Adrenal gland (tissue), 5 donors: ENCODE measurements at regions not wholly inside any gene's neighbourhood (a gene's known extent, or its start where the extent isn't known, plus 50 kb on each side); places are given as distances from the start of the nearest gene placed in this dataset.

Experiments used
- POLR2A ChIP-seq, 2 donors: fragments of 450-650 bp; IDR thresholded peaks; one replicate each; pipeline ENCODE4 v1.6.1; 2017; ENCODE audit warnings: antibody characterized with exemption in 2 of 2, mild to moderate bottlenecking in 2 of 2, moderate library complexity in 1 of 2
- TF ChIP-seq, protein P1 (sequence below), 6 experiments: fragments of 450-650 bp in 4 of 6; fragments of 200-600 bp in 2 of 6; sonication (generic) in 1 of 6; IDR thresholded peaks; 1 replicate in 5 of 6; 2 replicates in 1 of 6; pipeline versions ENCODE4 v1.5.1 to v1.8.0; 2016 to 2021; ENCODE audit warnings: antibody characterized with exemption in 6 of 6, mild to moderate bottlenecking in 2 of 6, moderate library complexity in 1 of 6
- donor health status: DM: no; HTN: no; CAD: no.

- TF ChIP-seq, protein P1, sequence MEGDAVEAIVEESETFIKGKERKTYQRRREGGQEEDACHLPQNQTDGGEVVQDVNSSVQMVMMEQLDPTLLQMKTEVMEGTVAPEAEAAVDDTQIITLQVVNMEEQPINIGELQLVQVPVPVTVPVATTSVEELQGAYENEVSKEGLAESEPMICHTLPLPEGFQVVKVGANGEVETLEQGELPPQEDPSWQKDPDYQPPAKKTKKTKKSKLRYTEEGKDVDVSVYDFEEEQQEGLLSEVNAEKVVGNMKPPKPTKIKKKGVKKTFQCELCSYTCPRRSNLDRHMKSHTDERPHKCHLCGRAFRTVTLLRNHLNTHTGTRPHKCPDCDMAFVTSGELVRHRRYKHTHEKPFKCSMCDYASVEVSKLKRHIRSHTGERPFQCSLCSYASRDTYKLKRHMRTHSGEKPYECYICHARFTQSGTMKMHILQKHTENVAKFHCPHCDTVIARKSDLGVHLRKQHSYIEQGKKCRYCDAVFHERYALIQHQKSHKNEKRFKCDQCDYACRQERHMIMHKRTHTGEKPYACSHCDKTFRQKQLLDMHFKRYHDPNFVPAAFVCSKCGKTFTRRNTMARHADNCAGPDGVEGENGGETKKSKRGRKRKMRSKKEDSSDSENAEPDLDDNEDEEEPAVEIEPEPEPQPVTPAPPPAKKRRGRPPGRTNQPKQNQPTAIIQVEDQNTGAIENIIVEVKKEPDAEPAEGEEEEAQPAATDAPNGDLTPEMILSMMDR (IDR thresholded peaks at IDR 0.05): no peak
- TF ChIP-seq POLR2A (IDR thresholded peaks at IDR 0.05): no peak
Observed at GRCh38 chr9:1202512-1203280, 152.5 kb downstream of the DMRT2 start.
